ENCODE measurements at regions not wholly inside any gene's neighbourhood (a gene's known extent, or its start where the extent isn't known, plus 50 kb on each side); places are given as distances from the start of the nearest gene placed in this dataset.

- TF ChIP-seq CTCF (optimal IDR thresholded peaks at IDR 0.05 in 1 of 3, IDR thresholded peaks at IDR 0.05 in 1 of 3, conservative IDR thresholded peaks at IDR 0.05 in 1 of 3; ENCODE audit: extremely low read depth in 1 of 3, insufficient read depth in 2 of 3, low read length in 3 of 3) (no peak), EZH2 (IDR thresholded peaks at IDR 0.05; ENCODE audit: low read length) (no peak)
Measured at GRCh38 chr2:19209575-19210341, 148.7 kb downstream of the OSR1 start.

Data from keratinocyte (primary cell).